Prostate gland (tissue), 2 donors: ENCODE measurements at regions not wholly inside any gene's neighbourhood (a gene's known extent, or its start where the extent isn't known, plus 50 kb on each side); places are given as distances from the start of the nearest gene placed in this dataset.

Experiments
- POLR2A ChIP-seq: fragments of 450-650 bp; IDR thresholded peaks from one replicate; pipeline ENCODE4 v1.6.1; 2016; ENCODE audit warnings: antibody characterized with exemption, mild to moderate bottlenecking
- POLR2AphosphoS5 ChIP-seq: sonication (generic); formaldehyde crosslinking; IDR thresholded peaks from one replicate; pipeline ENCODE4 v1.6.1; 2017; ENCODE audit warnings: antibody characterized with exemption
- TF ChIP-seq, protein P1 (sequence below), 4 experiments: fragments of 200-600 bp in 2 of 4; fragments of 450-650 bp in 2 of 4; sonication (generic) in 2 of 4; IDR thresholded peaks; 1 replicate in 3 of 4; 2 replicates in 1 of 4; pipeline ENCODE4 v1.5.1; 2016 to 2019; ENCODE audit warnings: antibody characterized with exemption in 4 of 4, mild to moderate bottlenecking in 2 of 4, moderate library complexity in 2 of 4

DNA sequence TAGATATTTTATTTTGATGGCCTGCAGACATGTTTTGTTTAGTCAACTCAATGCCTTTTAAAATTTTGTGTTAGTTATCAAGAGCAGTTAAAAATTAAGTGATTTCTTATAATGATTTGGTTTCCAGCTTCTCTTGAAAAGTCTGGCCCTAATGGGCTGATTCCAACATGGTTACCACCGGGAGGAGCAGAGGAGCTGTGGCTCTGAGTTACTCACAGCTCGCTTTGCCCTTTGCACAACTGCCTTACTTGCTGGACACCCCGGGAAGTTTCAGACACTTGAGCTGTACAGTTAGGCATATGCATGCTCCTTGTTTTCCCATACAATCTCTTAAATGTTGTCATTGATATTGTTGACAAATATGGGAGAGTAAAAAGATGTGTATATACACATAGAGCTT is 173.1 kb upstream of the MMS22L start:
- TF ChIP-seq, protein P1, sequence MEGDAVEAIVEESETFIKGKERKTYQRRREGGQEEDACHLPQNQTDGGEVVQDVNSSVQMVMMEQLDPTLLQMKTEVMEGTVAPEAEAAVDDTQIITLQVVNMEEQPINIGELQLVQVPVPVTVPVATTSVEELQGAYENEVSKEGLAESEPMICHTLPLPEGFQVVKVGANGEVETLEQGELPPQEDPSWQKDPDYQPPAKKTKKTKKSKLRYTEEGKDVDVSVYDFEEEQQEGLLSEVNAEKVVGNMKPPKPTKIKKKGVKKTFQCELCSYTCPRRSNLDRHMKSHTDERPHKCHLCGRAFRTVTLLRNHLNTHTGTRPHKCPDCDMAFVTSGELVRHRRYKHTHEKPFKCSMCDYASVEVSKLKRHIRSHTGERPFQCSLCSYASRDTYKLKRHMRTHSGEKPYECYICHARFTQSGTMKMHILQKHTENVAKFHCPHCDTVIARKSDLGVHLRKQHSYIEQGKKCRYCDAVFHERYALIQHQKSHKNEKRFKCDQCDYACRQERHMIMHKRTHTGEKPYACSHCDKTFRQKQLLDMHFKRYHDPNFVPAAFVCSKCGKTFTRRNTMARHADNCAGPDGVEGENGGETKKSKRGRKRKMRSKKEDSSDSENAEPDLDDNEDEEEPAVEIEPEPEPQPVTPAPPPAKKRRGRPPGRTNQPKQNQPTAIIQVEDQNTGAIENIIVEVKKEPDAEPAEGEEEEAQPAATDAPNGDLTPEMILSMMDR (IDR thresholded peaks at IDR 0.05): no peak
- TF ChIP-seq POLR2AphosphoS5 (no peak), POLR2A (no peak)
